Astrocyte of the cerebellum (primary cell): ENCODE measurements at regions not wholly inside any gene's neighbourhood (a gene's known extent, or its start where the extent isn't known, plus 50 kb on each side); places are given as distances from the start of the nearest gene placed in this dataset.

Source experiments
- DNase-seq: peaks from one replicate; pipeline ENCODE4 v3.0.0-alpha.2; 2011; ENCODE audit warnings: low read depth
- H3K4me3 ChIP-seq: 2 replicates; pipeline ENCODE4 v1.5.1; 2011; ENCODE audit warnings: mild to moderate bottlenecking, low read depth, low read length, moderate library complexity
- in situ Hi-C: cut with HindIII; loops from 2 replicates; pipeline ENCODE4 v1.10.0; 2017; ENCODE audit warnings: low sequenced_read_pairs
- TF ChIP-seq, protein P1 (sequence below): IDR thresholded peaks from 2 replicates; pipeline ENCODE4 v1.5.1; 2012; ENCODE audit warnings: low read length, low read depth, moderate library complexity, mild to moderate bottlenecking; ENCODE audit errors: missing control alignments

DNA sequence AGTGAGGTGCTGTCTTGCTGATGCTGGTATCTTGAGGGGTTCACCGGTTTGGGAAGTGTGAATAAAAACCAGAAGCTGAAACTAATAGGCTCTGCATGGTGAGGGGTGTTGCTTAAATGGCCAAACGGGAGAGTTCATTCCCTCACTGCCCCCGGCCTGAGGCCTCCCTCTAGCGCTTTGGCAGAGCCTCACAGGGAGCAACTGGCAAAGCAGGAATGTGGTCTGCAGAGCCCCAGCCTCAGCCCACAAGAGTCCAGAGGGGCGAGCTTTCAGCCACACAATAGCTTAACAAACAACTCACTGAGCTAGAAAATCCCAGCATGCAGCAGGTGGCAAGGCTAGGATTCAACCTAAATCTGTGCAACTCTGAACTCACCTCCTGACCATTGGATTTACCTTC lies 234.8 kb downstream of the MED10 start:
- TF ChIP-seq, protein P1, sequence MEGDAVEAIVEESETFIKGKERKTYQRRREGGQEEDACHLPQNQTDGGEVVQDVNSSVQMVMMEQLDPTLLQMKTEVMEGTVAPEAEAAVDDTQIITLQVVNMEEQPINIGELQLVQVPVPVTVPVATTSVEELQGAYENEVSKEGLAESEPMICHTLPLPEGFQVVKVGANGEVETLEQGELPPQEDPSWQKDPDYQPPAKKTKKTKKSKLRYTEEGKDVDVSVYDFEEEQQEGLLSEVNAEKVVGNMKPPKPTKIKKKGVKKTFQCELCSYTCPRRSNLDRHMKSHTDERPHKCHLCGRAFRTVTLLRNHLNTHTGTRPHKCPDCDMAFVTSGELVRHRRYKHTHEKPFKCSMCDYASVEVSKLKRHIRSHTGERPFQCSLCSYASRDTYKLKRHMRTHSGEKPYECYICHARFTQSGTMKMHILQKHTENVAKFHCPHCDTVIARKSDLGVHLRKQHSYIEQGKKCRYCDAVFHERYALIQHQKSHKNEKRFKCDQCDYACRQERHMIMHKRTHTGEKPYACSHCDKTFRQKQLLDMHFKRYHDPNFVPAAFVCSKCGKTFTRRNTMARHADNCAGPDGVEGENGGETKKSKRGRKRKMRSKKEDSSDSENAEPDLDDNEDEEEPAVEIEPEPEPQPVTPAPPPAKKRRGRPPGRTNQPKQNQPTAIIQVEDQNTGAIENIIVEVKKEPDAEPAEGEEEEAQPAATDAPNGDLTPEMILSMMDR = no peak
- DNase-seq = no peak
- in situ Hi-C loops = no loop called here
- H3K4me3 ChIP-seq = no peak overlapping the region

DNA sequence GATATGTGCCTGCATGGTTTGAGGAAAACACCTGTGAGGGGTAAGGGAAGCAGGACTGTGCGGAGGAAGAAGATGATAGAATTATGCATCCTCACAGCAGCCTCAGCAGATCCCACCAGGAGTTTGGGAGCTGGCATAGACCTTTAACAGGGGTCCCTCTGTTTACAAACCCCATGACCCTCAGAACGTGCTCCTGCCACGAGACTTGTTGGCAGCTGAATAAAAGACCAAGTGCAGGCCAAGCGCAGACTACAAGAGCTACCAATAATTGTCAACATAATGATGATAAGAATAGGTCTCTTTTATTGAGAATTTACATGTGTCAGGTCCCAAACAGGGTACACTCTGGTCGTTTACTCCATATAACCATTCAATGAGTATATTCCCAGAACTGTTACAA lies 236.0 kb downstream of the MED10 start:
- no peak for DNase-seq
- H3K4me3 ChIP-seq = no peak overlapping the region
- in situ Hi-C loops = no loop called here
- TF ChIP-seq, protein P1 = no peak

DNA sequence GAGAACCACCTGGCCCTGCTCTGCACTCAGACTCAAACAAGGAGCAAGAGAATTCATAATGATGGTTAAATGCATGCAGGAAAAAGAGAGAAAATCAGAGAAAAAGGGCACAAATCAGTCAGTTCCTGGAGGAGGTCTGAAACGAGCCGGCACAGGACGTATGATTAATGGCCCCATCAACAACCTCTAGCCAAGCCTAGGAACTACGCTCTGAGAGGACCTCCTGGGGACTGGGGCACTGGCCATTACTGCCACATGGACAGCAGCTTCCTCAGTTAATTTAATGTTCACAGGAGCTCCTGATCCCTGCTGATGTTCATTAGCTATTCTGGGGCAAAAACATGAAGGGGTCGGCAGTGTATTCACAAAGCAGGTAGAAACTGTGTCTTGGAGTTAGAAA lies 238.1 kb downstream of the MED10 start:
- in situ Hi-C loops = no loop called here
- TF ChIP-seq, protein P1 = no peak
- no peak overlapping the region for H3K4me3 ChIP-seq
- DNase-seq = no peak

DNA sequence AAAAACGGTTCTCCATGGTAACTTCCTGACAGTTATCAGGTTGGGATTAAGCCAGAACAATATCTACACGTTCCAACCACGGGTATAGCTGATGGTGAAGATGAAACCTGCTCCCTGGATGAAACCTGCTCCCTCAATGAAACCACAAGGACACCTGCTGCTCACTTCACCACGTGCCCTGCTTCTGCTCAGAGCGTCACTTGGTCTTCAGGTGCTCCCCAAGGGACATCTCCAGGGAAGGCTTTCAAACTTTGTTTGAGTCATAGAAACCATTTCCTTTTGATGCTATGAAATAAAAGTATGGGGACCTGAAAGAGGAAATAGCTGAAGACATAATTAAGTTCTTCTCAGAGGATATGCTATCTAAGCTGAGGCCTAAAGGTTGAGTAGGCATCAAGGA lies 242.4 kb downstream of the MED10 start:
- in situ Hi-C loops = no loop called here
- TF ChIP-seq, protein P1 = no peak
- H3K4me3 ChIP-seq = no peak overlapping the region
- no peak for DNase-seq

DNA sequence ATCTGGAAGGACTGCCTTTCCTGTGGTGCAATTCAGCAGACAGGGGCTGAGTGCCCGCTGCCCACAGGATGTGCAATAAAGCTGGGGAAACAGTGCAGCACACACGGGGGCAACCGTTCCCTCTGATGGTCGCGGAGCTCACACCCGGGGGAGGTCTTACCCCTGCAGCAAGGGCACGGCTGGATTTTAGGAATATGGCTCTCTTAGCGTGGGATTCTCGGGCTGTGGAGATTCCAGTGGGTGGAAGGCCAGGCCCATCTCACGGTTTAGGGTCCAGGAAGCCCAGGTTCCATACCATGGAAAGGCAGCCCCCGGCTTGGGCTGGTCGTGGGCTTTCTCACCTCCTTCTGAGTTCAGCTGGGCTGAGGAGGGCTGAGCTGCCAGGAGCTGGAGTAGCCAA lies 244.1 kb downstream of the MED10 start:
- DNase-seq = no peak
- in situ Hi-C loops = no loop called here
- TF ChIP-seq, protein P1 = no peak
- H3K4me3 ChIP-seq = no peak overlapping the region

DNA sequence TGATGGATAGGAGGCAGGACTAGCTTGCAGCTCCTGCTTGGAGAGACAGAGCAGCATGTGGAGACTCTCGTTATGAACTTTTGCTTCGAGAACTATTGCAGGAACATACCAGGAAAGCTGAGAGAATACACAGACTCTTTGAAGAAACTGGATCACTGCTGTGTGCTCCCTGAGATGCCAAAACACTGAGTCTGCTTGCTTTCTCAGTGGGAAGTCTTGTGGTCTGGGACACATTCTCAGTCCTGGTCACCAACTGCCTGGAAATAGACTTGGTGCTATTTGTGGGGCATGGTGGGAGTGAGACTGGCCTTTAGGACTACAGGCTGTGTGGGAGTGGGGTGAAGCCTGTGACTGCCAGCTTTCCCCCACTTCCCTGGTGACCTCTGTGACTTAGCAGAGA lies 252.6 kb downstream of the MED10 start:
- DNase-seq = no peak
- H3K4me3 ChIP-seq = no peak overlapping the region
- in situ Hi-C loops = no loop called here
- TF ChIP-seq, protein P1 = no peak

DNA sequence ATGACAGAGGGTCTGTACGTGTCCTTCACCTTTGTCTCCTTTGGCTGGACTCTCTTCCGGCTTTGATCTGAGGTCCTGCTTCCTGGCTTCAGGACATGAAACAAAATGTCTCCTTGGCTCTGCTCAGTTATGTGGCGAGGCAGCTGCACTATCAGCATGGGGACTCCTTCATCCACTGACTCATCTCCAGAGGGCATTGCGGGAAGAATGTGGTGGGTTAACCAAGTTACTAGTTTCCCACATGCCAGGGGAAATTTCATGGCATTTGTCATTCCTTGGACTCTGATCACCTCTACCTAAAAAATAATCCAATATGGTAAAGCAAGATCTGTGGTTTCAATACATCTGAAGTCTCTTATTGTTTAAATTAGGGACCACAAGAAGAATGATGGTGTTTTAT lies 259.7 kb downstream of the MED10 start:
- H3K4me3 ChIP-seq = no peak overlapping the region
- TF ChIP-seq, protein P1 = no peak
- DNase-seq = no peak
- in situ Hi-C loops = no loop called here
